ENCODE measurements at regions not wholly inside any gene's neighbourhood (a gene's known extent, or its start where the extent isn't known, plus 50 kb on each side); places are given as distances from the start of the nearest gene placed in this dataset.

- Mint-ChIP-seq H3K36me3 (no peaks in the 10 kb centered on the region), H3K4me3 (no peak overlapping the region), H3K4me1 (peaks cover 42% of the 10 kb centered on the region)
These were observed 361.7 kb downstream of the GPD2 start for GRCh38 chr2:156797832-156798231.

GRCh38 chr2:156800065-156800653, 364.0 kb downstream of the GPD2 start:
- Mint-ChIP-seq H3K9me3 (no peaks in the 10 kb centered on the region), H3K4me3 (peak overlapping the region; percentile 28), H3K4me1 (peaks cover 44% of the 10 kb centered on the region), H3K27me3 (ENCODE audit: low read depth) (no peaks in the 10 kb centered on the region; the same call in 1 of the 2 replicates), H3K36me3 (no peaks in the 10 kb centered on the region), H3K27ac (peak overlapping the region; percentile 86)
- ChIA-PET CTCF (no interaction called here), POLR2A (no interaction called here)
- ATAC-seq: peak; percentile 69
- TF ChIP-seq SP1 (CRISPR knock-in tag; conservative IDR thresholded peaks at IDR 0.05): 0 out of 2 replicates have a peak, but pooled peaks have one; percentile 13
- 0 out of 2 replicates have a peak, but pooled peaks have one; percentile 25 for TF ChIP-seq ZBTB43 (CRISPR knock-in tag; IDR thresholded peaks at IDR 0.05)
- no peak for TF ChIP-seq FOXJ3 (CRISPR knock-in tag; IDR thresholded peaks at IDR 0.05; ENCODE audit: borderline replicate concordance)
- 0 out of 2 replicates have a peak, but pooled peaks have one; percentile 15 for TF ChIP-seq TEAD1 (CRISPR knock-in tag; IDR thresholded peaks at IDR 0.05)
- no peak for TF ChIP-seq FOXK1 (CRISPR knock-in tag; IDR thresholded peaks at IDR 0.05)
- TF ChIP-seq STAT6 (CRISPR knock-in tag; conservative IDR thresholded peaks at IDR 0.05; ENCODE audit: low read depth): no peak
- DNase-seq (ENCODE audit: low spot score): no peak

More at GRCh38 chr2:156797832-156798231, 361.7 kb downstream of the GPD2 start:
- ATAC-seq (no peak), DNase-seq (ENCODE audit: low spot score) (no peak)
- Mint-ChIP-seq H3K27ac (no peak overlapping the region), H3K9me3 (no peaks in the 10 kb centered on the region), H3K27me3 (ENCODE audit: low read depth) (no peaks in the 10 kb centered on the region)
- ChIA-PET POLR2A (no interaction called here), CTCF (no interaction called here)
- TF ChIP-seq TCF7 (CRISPR knock-in tag; IDR thresholded peaks at IDR 0.05; ENCODE audit: low read depth) (no peak), TEAD4 (CRISPR knock-in tag; IDR thresholded peaks at IDR 0.05) (no peak), ZNF532 (CRISPR knock-in tag; IDR thresholded peaks at IDR 0.05; ENCODE audit: borderline replicate concordance) (no peak), ZNF396 (CRISPR knock-in tag; IDR thresholded peaks at IDR 0.05; ENCODE audit: borderline replicate concordance) (no peak), ZMAT4 (CRISPR knock-in tag; IDR thresholded peaks at IDR 0.05) (no peak), ETV6 (CRISPR knock-in tag; IDR thresholded peaks at IDR 0.05) (no peak), GTF2I (CRISPR knock-in tag; conservative IDR thresholded peaks at IDR 0.05) (no peak), ZNF425 (CRISPR knock-in tag; conservative IDR thresholded peaks at IDR 0.05) (no peak), RELA (CRISPR knock-in tag; IDR thresholded peaks at IDR 0.05; ENCODE audit: borderline replicate concordance) (no peak), RORB (CRISPR knock-in tag; IDR thresholded peaks at IDR 0.05) (no peak), E2F4 (CRISPR knock-in tag; IDR thresholded peaks at IDR 0.05; ENCODE audit: borderline replicate concordance, low read depth) (no peak)
